ENCODE measurements at regions not wholly inside any gene's neighbourhood (a gene's known extent, or its start where the extent isn't known, plus 50 kb on each side); places are given as distances from the start of the nearest gene placed in this dataset.
"Not testable (repeated sequence)": the region's sequence is repeated elsewhere in the genome, so short reads cannot be mapped to it uniquely, and the experiment has no call there.

- H3K36me3 ChIP-seq (ENCODE audit: insufficient read depth, low read length); H3K79me2 ChIP-seq (ENCODE audit: insufficient read depth, low read length); H3K27ac ChIP-seq (ENCODE audit: low read depth, low read length); H3K9ac ChIP-seq (ENCODE audit: low read length); H3K9me3 Mint-ChIP-seq (ENCODE audit: unreplicated experiment); H3K4me3 Mint-ChIP-seq (ENCODE audit: unreplicated experiment); H3K27me3 ChIP-seq (ENCODE audit: insufficient read depth, low read length); H3K4me1 ChIP-seq (ENCODE audit: insufficient read depth, low read length); H3K27ac Mint-ChIP-seq (ENCODE audit: unreplicated experiment); H2AFZ ChIP-seq (ENCODE audit: low read depth, low read length); H4K20me1 ChIP-seq (ENCODE audit: insufficient read depth, low read length); FAIRE-seq; H3K4me3 ChIP-seq (ENCODE audit: insufficient read depth, low read depth, low read length); H3K36me3 Mint-ChIP-seq (ENCODE audit: low read depth, unreplicated experiment); H3K27me3 Mint-ChIP-seq (ENCODE audit: low read depth, unreplicated experiment); H3K9me3 ChIP-seq (ENCODE audit: insufficient read depth, low read depth, low read length); DNase-seq (ENCODE audit: low read depth); H3K4me1 Mint-ChIP-seq (ENCODE audit: low read depth, unreplicated experiment); H3K4me2 ChIP-seq (ENCODE audit: low read length): not testable (repeated sequence)
Observed at GRCh38 chr10:8179773-8180172, 125.3 kb downstream of the GATA3 start.

- TF ChIP-seq, protein P1, sequence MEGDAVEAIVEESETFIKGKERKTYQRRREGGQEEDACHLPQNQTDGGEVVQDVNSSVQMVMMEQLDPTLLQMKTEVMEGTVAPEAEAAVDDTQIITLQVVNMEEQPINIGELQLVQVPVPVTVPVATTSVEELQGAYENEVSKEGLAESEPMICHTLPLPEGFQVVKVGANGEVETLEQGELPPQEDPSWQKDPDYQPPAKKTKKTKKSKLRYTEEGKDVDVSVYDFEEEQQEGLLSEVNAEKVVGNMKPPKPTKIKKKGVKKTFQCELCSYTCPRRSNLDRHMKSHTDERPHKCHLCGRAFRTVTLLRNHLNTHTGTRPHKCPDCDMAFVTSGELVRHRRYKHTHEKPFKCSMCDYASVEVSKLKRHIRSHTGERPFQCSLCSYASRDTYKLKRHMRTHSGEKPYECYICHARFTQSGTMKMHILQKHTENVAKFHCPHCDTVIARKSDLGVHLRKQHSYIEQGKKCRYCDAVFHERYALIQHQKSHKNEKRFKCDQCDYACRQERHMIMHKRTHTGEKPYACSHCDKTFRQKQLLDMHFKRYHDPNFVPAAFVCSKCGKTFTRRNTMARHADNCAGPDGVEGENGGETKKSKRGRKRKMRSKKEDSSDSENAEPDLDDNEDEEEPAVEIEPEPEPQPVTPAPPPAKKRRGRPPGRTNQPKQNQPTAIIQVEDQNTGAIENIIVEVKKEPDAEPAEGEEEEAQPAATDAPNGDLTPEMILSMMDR (IDR thresholded peaks at IDR 0.05; ENCODE audit: insufficient read depth, low read depth, low read length): no peak
- no peak for TF ChIP-seq EZH2 (IDR thresholded peaks at IDR 0.05; ENCODE audit: insufficient read depth, low read length)
- no peaks in the 10 kb centered on the region for H3K9me3 Mint-ChIP-seq (ENCODE audit: unreplicated experiment)
- FAIRE-seq: no peak
Observed at GRCh38 chr10:8180360-8181109, 126.0 kb downstream of the GATA3 start.

GRCh38 chr10:8181496-8182157 lies 127.1 kb downstream of the GATA3 start:
- peaks cover 10% of the 10 kb centered on the region for H3K4me1 Mint-ChIP-seq (ENCODE audit: low read depth, unreplicated experiment)
- no peak overlapping the region for H3K4me3 Mint-ChIP-seq (ENCODE audit: unreplicated experiment)
- H3K4me3 ChIP-seq (ENCODE audit: insufficient read depth, low read depth, low read length): no peak overlapping the region
- H4K20me1 ChIP-seq (ENCODE audit: insufficient read depth, low read length): no peaks in the 10 kb centered on the region
- no peak overlapping the region for H3K4me2 ChIP-seq (ENCODE audit: low read length)
- DNase-seq (ENCODE audit: low read depth) (no peak), FAIRE-seq (no peak)
- H3K27me3 Mint-ChIP-seq (ENCODE audit: low read depth, unreplicated experiment): peaks cover 8% of the 10 kb centered on the region
- no peak overlapping the region for H3K9ac ChIP-seq (ENCODE audit: low read length)
- H3K27ac ChIP-seq (ENCODE audit: low read depth, low read length): no peak overlapping the region
- H3K79me2 ChIP-seq (ENCODE audit: insufficient read depth, low read length): no peaks in the 10 kb centered on the region
- H3K4me1 ChIP-seq (ENCODE audit: insufficient read depth, low read length): no peaks in the 10 kb centered on the region
- H2AFZ ChIP-seq (ENCODE audit: low read depth, low read length): no peak overlapping the region
- TF ChIP-seq EZH2 (IDR thresholded peaks at IDR 0.05; ENCODE audit: insufficient read depth, low read length): no peak
- TF ChIP-seq, protein P1 (IDR thresholded peaks at IDR 0.05; ENCODE audit: insufficient read depth, low read depth, low read length): no peak
- peaks cover 4% of the 10 kb centered on the region for H3K9me3 ChIP-seq (ENCODE audit: insufficient read depth, low read depth, low read length)
- no peaks in the 10 kb centered on the region for H3K27me3 ChIP-seq (ENCODE audit: insufficient read depth, low read length)
- no peaks in the 10 kb centered on the region for H3K36me3 ChIP-seq (ENCODE audit: insufficient read depth, low read length)
- no peaks in the 10 kb centered on the region for H3K9me3 Mint-ChIP-seq (ENCODE audit: unreplicated experiment)
- no peaks in the 10 kb centered on the region for H3K36me3 Mint-ChIP-seq (ENCODE audit: low read depth, unreplicated experiment)
- no peak overlapping the region for H3K27ac Mint-ChIP-seq (ENCODE audit: unreplicated experiment)

More at GRCh38 chr10:8180360-8181109, 126.0 kb downstream of the GATA3 start:
- Histone ChIP-seq H3K9me3 (ENCODE audit: insufficient read depth, low read depth, low read length) (peaks cover 4% of the 10 kb centered on the region), H4K20me1 (ENCODE audit: insufficient read depth, low read length) (no peaks in the 10 kb centered on the region), H3K27me3 (ENCODE audit: insufficient read depth, low read length) (no peaks in the 10 kb centered on the region), H3K4me1 (ENCODE audit: insufficient read depth, low read length) (no peaks in the 10 kb centered on the region), H2AFZ (ENCODE audit: low read depth, low read length) (no peak overlapping the region), H3K36me3 (ENCODE audit: insufficient read depth, low read length) (no peaks in the 10 kb centered on the region), H3K79me2 (ENCODE audit: insufficient read depth, low read length) (no peaks in the 10 kb centered on the region), H3K27ac (ENCODE audit: low read depth, low read length) (no peak overlapping the region), H3K4me2 (ENCODE audit: low read length) (no peak overlapping the region), H3K9ac (ENCODE audit: low read length) (no peak overlapping the region), H3K4me3 (ENCODE audit: insufficient read depth, low read depth, low read length) (no peak overlapping the region)
- no peak for DNase-seq (ENCODE audit: low read depth)
- no peak overlapping the region for H3K27ac Mint-ChIP-seq (ENCODE audit: unreplicated experiment)
- H3K4me3 Mint-ChIP-seq (ENCODE audit: unreplicated experiment): no peak overlapping the region
- H3K4me1 Mint-ChIP-seq (ENCODE audit: low read depth, unreplicated experiment): peaks cover 10% of the 10 kb centered on the region
- H3K36me3 Mint-ChIP-seq (ENCODE audit: low read depth, unreplicated experiment): no peaks in the 10 kb centered on the region
- peaks cover 8% of the 10 kb centered on the region for H3K27me3 Mint-ChIP-seq (ENCODE audit: low read depth, unreplicated experiment)
